ENCODE measurements at regions not wholly inside any gene's neighbourhood (a gene's known extent, or its start where the extent isn't known, plus 50 kb on each side); places are given as distances from the start of the nearest gene placed in this dataset.

- BruUV-seq (replicated peaks) = no TSS peak
- Histone ChIP-seq H3K9me3 (ENCODE audit: control insufficient read depth in 1 of 2, insufficient read depth in 1 of 2, low read depth in 1 of 2, low read length in 2 of 2) (no peaks in the 10 kb centered on the region; a peak in 1 of 4 replicates), H3K4me3 (replicated peaks in 1 of 2; ENCODE audit: low read depth in 1 of 2, low read length in 2 of 2) (no peak overlapping the region), H3K4me2 (ENCODE audit: low read length) (no peak overlapping the region), H3K9ac (ENCODE audit: low read length) (no peak overlapping the region), H3K27ac (ENCODE audit: low read depth, low read length) (no peak overlapping the region), H3K9me2 (ENCODE audit: insufficient read depth) (no peaks in the 10 kb centered on the region), H3K4me1 (ENCODE audit: control insufficient read depth in 1 of 2, insufficient read depth in 2 of 2, low read length in 2 of 2) (no peaks in the 10 kb centered on the region), H3K36me3 (ENCODE audit: control insufficient read depth in 1 of 2, insufficient read depth in 2 of 2, low read length in 2 of 2) (no peaks in the 10 kb centered on the region), H3K79me2 (ENCODE audit: insufficient read depth, low read length) (no peaks in the 10 kb centered on the region), H3K27me3 (ENCODE audit: insufficient read depth, low read length) (no peaks in the 10 kb centered on the region), H4K20me1 (ENCODE audit: insufficient read depth) (no peaks in the 10 kb centered on the region), H2AFZ (ENCODE audit: low read depth, low read length, poor library complexity, severe bottlenecking) (no peak overlapping the region)
- ATAC-seq (no peak), DNase-seq (ENCODE audit: low read depth, low spot score) (no peak)
- ChIA-PET POLR2A (no interaction called here), RAD21 (ENCODE audit: low non-redundant PET in 1 of 2, low total read pairs in 2 of 2, uncharacterized antibody in 2 of 2, unreplicated experiment in 2 of 2) (no interaction called here), CTCF (no interaction called here)
- intact Hi-C loops (cut with micrococcal nuclease) = no loop called here
- TF ChIP-seq JUND (IDR thresholded peaks at IDR 0.05) = no peak
- TF ChIP-seq, protein P1, sequence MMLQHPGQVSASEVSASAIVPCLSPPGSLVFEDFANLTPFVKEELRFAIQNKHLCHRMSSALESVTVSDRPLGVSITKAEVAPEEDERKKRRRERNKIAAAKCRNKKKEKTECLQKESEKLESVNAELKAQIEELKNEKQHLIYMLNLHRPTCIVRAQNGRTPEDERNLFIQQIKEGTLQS (IDR thresholded peaks at IDR 0.05) = no peak
- TF ChIP-seq YY1 (IDR thresholded peaks at IDR 0.05; ENCODE audit: extremely low read depth, insufficient replicate concordance, low read depth, low read length) = no peak
- no peak for TF ChIP-seq ZFX (IDR thresholded peaks at IDR 0.05)
- TF ChIP-seq CEBPB (IDR thresholded peaks at IDR 0.05; ENCODE audit: low read depth) = no peak
- no peak for TF ChIP-seq CBX3 (IDR thresholded peaks at IDR 0.05; ENCODE audit: low read depth)
- TF ChIP-seq EZH2phosphoT487 (IDR thresholded peaks at IDR 0.05; ENCODE audit: borderline replicate concordance) = no peak
- no peak for TF ChIP-seq SP1 (IDR thresholded peaks at IDR 0.05; ENCODE audit: low read depth)
- no peak for TF ChIP-seq SIN3A (IDR thresholded peaks at IDR 0.05; ENCODE audit: low read depth)
- TF ChIP-seq EZH2 (IDR thresholded peaks at IDR 0.05) = no peak
Measured at GRCh38 chr22:47606426-47606825, 844.0 kb downstream of the TBC1D22A start.

DNA sequence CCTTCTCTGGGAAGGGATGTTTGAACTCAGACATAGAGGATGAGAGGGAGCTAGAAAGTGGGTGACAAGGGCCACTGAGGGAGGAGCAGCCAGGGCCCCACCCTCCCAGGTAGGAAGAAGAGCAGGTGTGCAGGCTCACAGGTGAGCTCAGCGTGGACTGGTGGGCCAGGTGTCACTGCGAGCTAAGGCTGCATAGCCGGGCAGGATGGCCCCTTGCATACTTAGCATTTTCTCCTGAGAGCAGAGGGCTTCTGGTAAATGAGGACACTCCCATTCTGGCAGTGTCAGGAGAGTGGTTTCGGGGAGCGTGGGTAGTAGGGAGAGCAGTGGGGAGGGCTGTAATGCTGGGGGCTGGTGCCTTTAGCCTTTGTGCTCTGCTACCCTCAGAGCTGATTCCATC lies 843.4 kb downstream of the TBC1D22A start:
- CTCF ChIA-PET = no interaction called here
- no peak overlapping the region for H3K9ac ChIP-seq (ENCODE audit: low read length)
- H3K9me2 ChIP-seq (ENCODE audit: insufficient read depth) = no peaks in the 10 kb centered on the region
- DNase-seq (ENCODE audit: low read depth, low spot score) = no peak
- H3K27ac ChIP-seq (ENCODE audit: low read depth, low read length) = no peak overlapping the region
- POLR2A ChIA-PET = no interaction called here
- no peaks in the 10 kb centered on the region for H3K79me2 ChIP-seq (ENCODE audit: insufficient read depth, low read length)
- intact Hi-C loops (cut with micrococcal nuclease) = no loop called here
- TF ChIP-seq YY1 (IDR thresholded peaks at IDR 0.05; ENCODE audit: extremely low read depth, insufficient replicate concordance, low read depth, low read length) (no peak), EGR1 (IDR thresholded peaks at IDR 0.05; ENCODE audit: low read depth) (no peak), ZFX (IDR thresholded peaks at IDR 0.05) (no peak), EZH2 (IDR thresholded peaks at IDR 0.05) (no peak), POLR2A (IDR thresholded peaks at IDR 0.05; ENCODE audit: borderline replicate concordance, extremely low read depth, insufficient read depth, insufficient read length) (no peak), JUND (IDR thresholded peaks at IDR 0.05) (no peak), TCF7L2 (IDR thresholded peaks at IDR 0.05; ENCODE audit: borderline replicate concordance, extremely low read depth, insufficient read depth, insufficient read length) (no peak), EZH2phosphoT487 (IDR thresholded peaks at IDR 0.05; ENCODE audit: borderline replicate concordance) (no peak), MAX (IDR thresholded peaks at IDR 0.05) (no peak), ELF1 (IDR thresholded peaks at IDR 0.05; ENCODE audit: borderline replicate concordance, low read depth) (no peak), ZBTB33 (IDR thresholded peaks at IDR 0.05; ENCODE audit: extremely low read depth, insufficient replicate concordance, low read length) (no peak), RAD21 (IDR thresholded peaks at IDR 0.05; ENCODE audit: low read depth) (no peak), FOSL1 (IDR thresholded peaks at IDR 0.05; ENCODE audit: low read depth) (no peak), POLR2AphosphoS5 (IDR thresholded peaks at IDR 0.05; ENCODE audit: low read depth, low read length) (no peak), SP1 (IDR thresholded peaks at IDR 0.05; ENCODE audit: low read depth) (no peak)
- TF ChIP-seq, protein P1 (IDR thresholded peaks at IDR 0.05) = no peak
- no peaks in the 10 kb centered on the region for H3K27me3 ChIP-seq (ENCODE audit: insufficient read depth, low read length)
- BruUV-seq (replicated peaks) = no TSS peak
- H3K4me1 ChIP-seq (ENCODE audit: control insufficient read depth in 1 of 2, insufficient read depth in 2 of 2, low read length in 2 of 2) = no peaks in the 10 kb centered on the region
- RAD21 ChIA-PET (ENCODE audit: low non-redundant PET in 1 of 2, low total read pairs in 2 of 2, uncharacterized antibody in 2 of 2, unreplicated experiment in 2 of 2) = no interaction called here
- no peaks in the 10 kb centered on the region; a peak in 1 of 4 replicates for H3K9me3 ChIP-seq (ENCODE audit: control insufficient read depth in 1 of 2, insufficient read depth in 1 of 2, low read depth in 1 of 2, low read length in 2 of 2)
- no peak overlapping the region for H3K4me3 ChIP-seq (replicated peaks in 1 of 2; ENCODE audit: low read depth in 1 of 2, low read length in 2 of 2)
- no peaks in the 10 kb centered on the region for H4K20me1 ChIP-seq (ENCODE audit: insufficient read depth)
- no peak overlapping the region for H2AFZ ChIP-seq (ENCODE audit: low read depth, low read length, poor library complexity, severe bottlenecking)
- no peak for ATAC-seq
- no peak overlapping the region for H3K4me2 ChIP-seq (ENCODE audit: low read length)
- no peaks in the 10 kb centered on the region for H3K36me3 ChIP-seq (ENCODE audit: control insufficient read depth in 1 of 2, insufficient read depth in 2 of 2, low read length in 2 of 2)
